HG02642 (cell line): ENCODE measurements at regions not wholly inside any gene's neighbourhood (a gene's known extent, or its start where the extent isn't known, plus 50 kb on each side); places are given as distances from the start of the nearest gene placed in this dataset.

Source experiments
- ATAC-seq: cut with Tn5 transposase; IDR thresholded peaks from one replicate; pipeline ENCODE4 v1.9.1; 2021; ENCODE audit warnings: mild to moderate bottlenecking; ENCODE audit not compliant: unreplicated experiment, poor library complexity

GRCh38 chr16:65790768-65791167, 575.7 kb upstream of the CDH5 start:
- no peak for ATAC-seq

DNA sequence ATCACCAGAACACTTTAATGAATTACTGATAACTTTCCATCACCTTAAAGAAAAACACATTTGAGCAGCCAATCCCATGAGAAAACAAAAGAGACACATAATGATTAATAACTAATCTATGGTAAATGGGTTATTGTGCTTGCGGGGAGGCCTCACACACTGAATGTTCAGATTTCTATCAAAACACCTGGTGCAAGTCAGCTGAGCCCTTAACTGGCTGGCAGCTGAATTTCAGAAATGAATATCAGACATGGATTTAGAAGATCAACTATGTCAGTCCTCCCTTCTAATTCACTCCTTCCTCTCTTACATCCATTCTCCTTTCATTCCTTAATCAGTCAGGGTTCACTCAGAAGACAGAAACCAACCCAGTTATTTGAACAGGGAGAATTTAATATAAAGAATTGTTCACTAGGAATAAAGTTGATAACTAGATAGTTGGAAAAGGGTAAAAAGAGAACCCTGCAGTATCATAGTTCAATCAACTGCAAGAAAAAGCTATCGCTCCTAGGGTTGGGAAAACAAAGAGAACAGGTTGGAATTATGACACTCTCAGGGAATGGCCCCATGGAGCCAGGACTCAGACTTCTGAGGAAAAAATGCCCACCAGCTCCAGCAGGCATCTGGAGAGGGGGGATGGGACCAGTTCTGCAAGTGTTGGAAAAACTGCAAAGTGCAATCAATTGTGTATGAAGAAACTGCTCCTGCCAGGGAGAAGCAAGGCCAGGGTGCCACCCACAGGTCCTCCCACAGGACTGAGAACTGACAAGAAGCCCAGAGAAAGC, 577.1 kb upstream of the CDH5 start:
- no peak for ATAC-seq

GRCh38 chr16:65788434-65789140, 577.9 kb upstream of the CDH5 start:
- ATAC-seq: no peak

DNA sequence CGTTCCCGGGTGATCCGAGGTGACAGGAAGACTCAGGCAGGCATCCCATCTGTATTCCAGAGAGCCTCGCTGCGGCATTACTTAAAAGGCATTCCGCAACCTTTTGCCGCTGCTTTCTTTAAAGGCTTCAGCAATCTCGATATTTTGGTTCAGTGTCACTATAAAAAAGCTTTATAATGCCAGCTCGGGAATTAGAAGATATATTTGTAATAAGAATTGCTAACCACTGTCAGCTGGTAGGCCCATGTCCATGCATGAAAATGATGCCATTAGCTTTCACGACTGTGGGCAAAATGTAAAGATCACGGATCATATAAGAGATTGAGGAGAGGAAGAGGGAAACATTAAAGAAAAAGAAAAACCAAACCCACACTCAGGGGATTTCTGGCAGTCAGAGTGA, 578.6 kb upstream of the CDH5 start:
- no peak for ATAC-seq

DNA sequence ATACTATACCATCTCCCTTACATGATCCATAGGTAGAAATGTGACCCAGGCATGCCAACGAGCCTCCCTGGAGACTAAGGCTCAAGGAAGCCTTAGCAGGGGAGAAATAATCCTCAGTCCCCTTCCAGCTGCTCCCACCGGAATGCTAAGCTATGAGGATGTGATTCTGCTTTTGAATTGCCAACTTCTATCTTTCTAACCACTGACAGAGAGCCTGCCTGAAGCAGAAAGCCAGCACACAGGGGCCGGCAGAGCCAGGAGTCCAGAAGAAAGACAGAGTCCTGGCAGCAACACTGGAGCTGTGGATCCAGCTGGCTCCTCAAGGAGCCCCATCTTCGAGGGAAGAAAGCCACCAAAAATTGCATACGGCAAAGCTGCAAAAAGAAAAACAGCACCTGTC, 579.6 kb upstream of the CDH5 start:
- no peak for ATAC-seq

DNA sequence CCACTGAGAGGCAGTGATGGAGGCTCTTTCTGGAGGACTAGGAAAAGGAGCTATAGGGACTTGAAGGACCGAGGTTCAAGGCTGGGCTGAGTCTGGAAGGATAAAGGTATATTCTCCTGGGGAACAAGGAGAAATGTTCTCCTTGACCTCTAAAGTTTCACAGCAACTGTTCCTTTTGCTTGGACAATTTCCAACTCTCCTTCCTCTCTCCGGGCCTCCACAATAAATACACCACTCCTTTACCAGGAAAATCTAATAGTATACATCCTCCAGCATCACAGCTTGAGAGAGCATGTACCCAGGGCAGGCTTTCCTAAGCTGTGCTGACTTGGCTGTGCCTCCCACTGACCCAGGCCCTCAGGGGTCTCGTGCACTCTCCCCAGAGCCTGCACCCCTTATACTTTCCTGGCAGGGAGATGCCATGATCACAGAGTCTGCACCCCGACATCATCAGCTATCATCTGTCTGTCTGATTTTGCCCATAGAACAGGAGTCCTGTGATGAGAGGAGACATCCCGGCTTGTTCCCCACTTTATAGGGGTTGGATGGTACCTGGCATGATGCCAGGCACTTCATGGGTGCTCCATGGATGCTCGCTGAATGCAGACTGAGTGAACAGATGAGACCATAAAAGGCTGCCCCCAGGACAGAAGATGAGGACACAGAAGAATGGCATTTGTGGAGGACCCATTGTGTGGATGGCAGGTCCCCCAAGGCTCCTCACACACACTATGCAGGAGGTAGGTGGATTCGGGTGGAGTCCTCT, 582.6 kb upstream of the CDH5 start:
- ATAC-seq: no peak

- ATAC-seq: no peak
Observed at GRCh38 chr16:65782611-65783600, 583.6 kb upstream of the CDH5 start.

DNA sequence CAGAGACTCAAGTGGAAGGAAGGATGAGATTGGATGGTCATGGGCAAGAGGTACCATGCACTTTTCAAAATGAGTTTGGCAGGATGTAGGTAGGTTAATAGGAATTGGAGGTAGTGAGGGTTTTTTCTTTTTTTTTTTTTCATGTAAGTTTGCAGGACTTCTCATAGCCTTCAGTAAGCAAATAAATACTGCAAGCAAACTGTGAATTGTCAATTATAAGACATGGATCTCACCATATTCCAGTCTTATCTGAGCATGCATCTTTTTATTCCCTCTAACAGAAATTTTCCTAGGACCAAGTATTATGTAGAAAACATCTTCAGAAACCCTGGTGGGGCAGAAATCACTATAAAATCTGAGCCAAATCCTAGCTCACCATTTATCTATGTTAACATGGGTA, 584.6 kb upstream of the CDH5 start:
- ATAC-seq: no peak

DNA sequence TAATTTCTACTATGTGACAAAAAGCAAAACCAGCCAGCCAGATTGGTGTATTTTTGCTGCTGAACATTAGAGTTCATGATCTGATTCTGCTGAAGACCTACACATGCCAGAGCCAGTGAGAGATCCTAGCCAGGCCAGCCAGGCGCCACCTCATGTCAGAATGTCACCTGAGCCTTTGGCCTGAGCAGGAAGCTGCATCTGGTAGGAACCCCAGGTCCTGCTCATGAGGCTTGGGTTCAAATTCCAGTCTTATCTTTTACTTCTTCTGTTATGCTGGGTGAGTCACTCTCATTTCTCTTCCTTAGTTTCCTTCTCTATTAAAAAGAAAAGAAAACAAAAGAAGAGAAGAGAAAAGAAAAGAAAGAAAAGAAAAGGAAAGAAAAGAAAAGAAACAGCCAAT, 585.1 kb upstream of the CDH5 start:
- no peak for ATAC-seq

DNA sequence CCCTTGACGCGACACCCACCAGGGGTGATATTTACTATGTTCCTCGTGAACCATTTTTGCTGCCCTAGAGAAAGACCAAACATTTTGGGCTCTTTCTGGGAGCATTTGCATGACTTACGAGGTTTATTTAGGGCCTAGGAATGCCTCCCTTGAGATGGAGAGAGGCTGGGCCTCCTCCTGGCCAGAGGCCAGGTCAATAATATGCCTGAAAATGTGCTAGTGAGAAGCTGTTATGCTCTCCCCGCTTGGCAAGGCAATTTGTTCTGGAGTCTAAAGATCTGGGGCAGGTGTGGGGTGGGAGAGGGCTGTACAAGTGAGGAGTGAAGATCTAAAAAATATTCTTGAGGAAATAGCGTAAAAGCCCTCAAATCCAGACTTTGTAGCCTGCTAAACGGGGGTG, 587.3 kb upstream of the CDH5 start:
- no peak for ATAC-seq

DNA sequence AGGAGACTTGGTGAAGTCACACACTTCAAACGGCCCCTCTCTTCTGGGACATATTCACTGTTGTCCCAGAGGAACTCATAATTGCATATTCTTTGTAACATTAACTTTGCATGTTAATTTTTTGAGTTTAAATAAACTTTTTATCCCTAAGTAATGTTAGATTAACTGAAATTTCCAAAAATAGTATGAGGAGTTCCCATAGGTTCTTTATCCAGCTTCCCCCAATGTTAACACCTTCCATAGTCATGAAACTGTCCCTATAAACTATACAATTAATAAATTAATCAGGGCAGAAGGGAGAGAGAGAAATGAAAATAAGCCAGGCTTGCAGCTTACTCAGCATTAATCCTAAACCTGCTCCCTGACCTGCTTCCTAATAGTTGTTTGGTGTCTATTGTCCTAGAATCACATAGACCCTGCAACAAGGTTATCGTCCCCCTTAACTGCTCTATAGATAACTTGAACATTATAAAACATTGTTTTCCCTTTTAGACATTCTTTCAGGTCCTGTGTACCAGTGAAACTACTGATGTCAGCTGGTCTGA, 589.8 kb upstream of the CDH5 start:
- no peak for ATAC-seq

- no peak for ATAC-seq
Observed at GRCh38 chr16:65775829-65776228, 590.7 kb upstream of the CDH5 start.

- ATAC-seq: no peak
Observed at GRCh38 chr16:65774350-65774749, 592.1 kb upstream of the CDH5 start.

DNA sequence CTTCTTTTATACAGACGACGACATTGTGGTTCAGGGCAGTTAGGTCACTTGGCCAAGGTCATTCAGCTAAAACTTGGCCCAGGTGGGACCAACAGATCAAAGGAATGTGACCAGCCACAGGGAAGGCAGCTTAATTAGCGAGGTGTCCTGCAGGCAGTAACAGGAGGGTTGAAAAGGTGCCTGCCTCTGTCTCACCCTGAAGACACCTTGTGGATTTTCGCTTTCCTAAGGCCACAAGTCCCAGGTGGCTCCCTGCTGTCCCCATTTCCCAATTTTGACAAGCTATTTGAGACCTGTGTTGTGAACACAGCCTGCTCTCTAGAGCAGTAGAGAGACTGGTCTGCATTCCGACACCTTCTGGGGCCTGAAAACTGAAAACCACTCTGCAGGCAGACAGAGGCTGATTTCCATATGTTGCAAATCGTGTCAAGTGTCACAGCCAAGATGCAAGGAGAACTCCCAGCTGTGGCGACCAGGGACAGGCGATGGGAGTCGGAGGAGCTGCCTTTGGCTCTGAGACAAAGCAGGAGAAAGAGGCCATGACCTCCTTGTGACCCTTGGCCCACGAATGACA, 593.1 kb upstream of the CDH5 start:
- no peak for ATAC-seq

GRCh38 chr16:65772134-65772732, 594.3 kb upstream of the CDH5 start:
- ATAC-seq: no peak

DNA sequence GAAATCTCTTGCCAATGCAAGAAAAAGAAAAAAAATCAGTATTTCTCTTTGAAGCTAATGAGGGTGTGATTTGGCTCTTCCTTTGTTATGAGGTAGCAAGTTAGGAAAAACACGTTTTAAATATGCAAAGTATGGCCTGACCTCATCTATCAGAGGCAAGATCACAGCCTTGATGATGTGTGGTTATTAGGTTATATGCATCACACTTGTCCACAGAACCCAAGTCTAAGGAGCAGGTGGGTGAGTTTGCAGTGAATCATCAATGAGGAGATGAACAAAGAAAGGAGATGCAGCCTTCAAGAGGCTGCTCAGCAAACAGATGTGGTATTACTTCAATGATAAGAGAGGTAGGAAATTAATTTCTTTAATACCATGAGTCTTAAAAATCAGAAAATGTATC, 594.8 kb upstream of the CDH5 start:
- ATAC-seq: no peak

DNA sequence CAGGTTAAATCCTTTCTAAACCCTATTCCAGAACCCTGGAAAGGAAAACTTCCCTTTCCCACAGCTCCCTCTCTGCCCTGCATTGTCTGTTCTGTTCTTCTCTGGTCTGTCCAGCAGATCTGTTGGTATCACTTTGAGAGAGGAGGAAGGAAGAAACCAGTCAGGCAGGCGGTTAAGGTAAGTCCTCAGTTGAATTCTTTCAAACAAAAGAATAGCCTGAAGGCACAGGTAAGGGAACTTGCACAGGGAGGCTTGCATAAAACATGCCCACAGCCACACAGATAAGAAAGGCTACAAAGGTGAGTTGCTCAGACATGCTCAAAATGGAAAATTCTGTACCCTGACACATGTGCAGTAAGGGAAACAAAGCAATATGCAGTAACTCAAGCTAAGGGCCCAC, 595.7 kb upstream of the CDH5 start:
- ATAC-seq: no peak

GRCh38 chr16:65769776-65770438, 596.6 kb upstream of the CDH5 start:
- ATAC-seq: no peak

- ATAC-seq: no peak
Observed at GRCh38 chr16:65769055-65769465, 597.4 kb upstream of the CDH5 start.
